Stimulated activated CD4-positive, alpha-beta T cell treated with anti-CD3 and anti-CD28 coated beads, Interleukin-1b, Interleukin-23, amount 100 ng/mL, for 24 hours (primary cell): ENCODE measurements at regions not wholly inside any gene's neighbourhood (a gene's known extent, or its start where the extent isn't known, plus 50 kb on each side); places are given as distances from the start of the nearest gene placed in this dataset.
"Not testable (repeated sequence)": the region's sequence is repeated elsewhere in the genome, so short reads cannot be mapped to it uniquely, and the experiment has no call there.

Source experiments
- DNase-seq, 4 experiments: peaks; one replicate each; pipeline ENCODE4 v3.0.0-alpha.2; 2020; ENCODE audit warnings: low read depth in 4 of 4, low spot score in 1 of 4

GRCh38 chr14:59137256-59137655 is 51.2 kb upstream of the DAAM1 start:
- DNase-seq, result no peak

- not testable (repeated sequence) for DNase-seq
Observed at GRCh38 chr14:59138576-59138975, 49.9 kb upstream of the DAAM1 start.
